Epithelial cell of esophagus (primary cell): ENCODE measurements at regions not wholly inside any gene's neighbourhood (a gene's known extent, or its start where the extent isn't known, plus 50 kb on each side); places are given as distances from the start of the nearest gene placed in this dataset.

Experiments used
- DNase-seq: peaks from one replicate; pipeline ENCODE4 v3.0.0; 2010; ENCODE audit warnings: low read depth
- H3K4me3 ChIP-seq: 2 replicates; pipeline ENCODE4 v1.5.1; 2011; ENCODE audit warnings: mild to moderate bottlenecking, low read length, control low read depth
- TF ChIP-seq, protein P1 (sequence below): IDR thresholded peaks from 2 replicates; pipeline ENCODE4 v1.5.1; 2011; ENCODE audit warnings: low read depth, mild to moderate bottlenecking, low read length, control low read depth, inconsistent platforms; ENCODE audit not compliant: insufficient read depth; ENCODE audit errors: missing control alignments

DNA sequence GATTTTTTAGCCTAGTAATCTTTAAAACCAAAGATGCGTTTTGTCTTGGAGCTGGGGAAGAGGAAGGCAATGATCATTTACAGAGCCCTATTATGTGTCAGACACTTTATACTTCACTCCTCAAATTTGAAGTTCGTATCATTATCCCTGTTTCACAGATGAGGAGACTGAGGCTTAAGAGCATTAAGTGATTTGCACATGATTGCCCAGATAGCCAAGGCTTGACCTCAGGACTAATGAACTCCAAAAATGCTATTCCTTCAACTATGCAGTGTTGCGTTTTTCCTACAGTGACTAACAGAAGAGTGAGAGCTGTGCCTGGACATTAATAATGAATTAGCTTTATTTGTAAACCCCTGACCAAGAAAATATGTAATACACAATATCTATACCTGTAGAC lies 136.8 kb upstream of the EEA1 start:
- DNase-seq: no peak
- H3K4me3 ChIP-seq: no peak overlapping the region
- TF ChIP-seq, protein P1, sequence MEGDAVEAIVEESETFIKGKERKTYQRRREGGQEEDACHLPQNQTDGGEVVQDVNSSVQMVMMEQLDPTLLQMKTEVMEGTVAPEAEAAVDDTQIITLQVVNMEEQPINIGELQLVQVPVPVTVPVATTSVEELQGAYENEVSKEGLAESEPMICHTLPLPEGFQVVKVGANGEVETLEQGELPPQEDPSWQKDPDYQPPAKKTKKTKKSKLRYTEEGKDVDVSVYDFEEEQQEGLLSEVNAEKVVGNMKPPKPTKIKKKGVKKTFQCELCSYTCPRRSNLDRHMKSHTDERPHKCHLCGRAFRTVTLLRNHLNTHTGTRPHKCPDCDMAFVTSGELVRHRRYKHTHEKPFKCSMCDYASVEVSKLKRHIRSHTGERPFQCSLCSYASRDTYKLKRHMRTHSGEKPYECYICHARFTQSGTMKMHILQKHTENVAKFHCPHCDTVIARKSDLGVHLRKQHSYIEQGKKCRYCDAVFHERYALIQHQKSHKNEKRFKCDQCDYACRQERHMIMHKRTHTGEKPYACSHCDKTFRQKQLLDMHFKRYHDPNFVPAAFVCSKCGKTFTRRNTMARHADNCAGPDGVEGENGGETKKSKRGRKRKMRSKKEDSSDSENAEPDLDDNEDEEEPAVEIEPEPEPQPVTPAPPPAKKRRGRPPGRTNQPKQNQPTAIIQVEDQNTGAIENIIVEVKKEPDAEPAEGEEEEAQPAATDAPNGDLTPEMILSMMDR: no peak

DNA sequence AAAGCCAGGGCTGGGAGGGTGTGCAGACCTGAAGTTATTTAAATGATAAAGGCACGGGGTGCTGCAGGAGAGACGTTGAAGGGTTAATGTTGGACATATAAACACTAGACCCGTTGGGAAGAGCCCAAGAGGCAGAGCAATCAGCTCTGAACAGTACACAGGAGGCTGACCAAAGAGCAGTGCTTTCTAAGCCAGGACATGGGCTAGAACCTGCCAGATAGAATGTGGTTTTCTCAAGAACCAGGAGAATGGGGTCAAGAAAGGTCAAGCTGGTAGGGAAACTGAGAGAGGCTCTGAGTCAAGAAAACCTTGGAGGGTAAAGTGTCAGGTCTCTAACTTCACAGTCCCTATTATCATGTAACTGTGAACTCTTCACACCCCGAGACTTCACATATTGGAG lies 143.2 kb upstream of the EEA1 start:
- no peak overlapping the region for H3K4me3 ChIP-seq
- TF ChIP-seq, protein P1: no peak
- no peak for DNase-seq

DNA sequence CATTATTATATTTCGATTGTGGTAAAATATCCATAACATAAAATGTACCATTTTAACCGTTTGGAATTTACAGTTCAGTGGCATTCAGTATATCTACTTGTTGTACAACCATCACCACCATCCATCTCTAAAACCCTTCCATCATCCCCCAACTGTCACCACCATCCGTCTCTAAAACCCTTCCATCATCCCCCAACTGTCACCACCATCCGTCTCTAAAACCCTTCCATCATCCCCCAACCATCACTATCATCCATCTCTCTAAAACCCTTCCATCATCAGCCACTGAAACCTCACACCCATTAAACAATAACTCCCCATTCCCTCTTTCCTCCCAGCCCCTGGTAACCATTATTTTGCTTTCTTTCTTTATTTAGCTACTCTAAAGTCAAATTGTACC lies 144.2 kb upstream of the EEA1 start:
- no peak overlapping the region for H3K4me3 ChIP-seq
- TF ChIP-seq, protein P1: no peak
- DNase-seq: no peak

DNA sequence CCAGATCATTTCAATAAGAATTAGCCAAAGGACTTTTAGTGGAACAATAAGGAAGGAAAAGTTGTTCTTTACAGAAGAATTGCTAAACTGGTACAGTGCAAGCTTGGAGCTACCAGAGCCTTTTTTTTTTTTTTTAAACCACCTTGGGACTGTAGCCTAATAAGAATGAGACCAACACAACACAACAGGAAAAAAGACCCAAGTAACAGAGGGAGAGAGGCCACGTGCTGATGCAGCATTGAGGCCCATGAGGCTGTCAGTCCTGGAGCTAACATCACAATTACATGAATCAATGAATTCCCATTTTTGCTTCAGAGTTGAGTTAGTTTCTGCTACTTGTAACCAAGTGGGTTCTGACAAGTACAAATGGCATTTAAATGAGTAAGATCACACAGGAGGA lies 149.0 kb upstream of the EEA1 start:
- no peak overlapping the region for H3K4me3 ChIP-seq
- TF ChIP-seq, protein P1: no peak

DNA sequence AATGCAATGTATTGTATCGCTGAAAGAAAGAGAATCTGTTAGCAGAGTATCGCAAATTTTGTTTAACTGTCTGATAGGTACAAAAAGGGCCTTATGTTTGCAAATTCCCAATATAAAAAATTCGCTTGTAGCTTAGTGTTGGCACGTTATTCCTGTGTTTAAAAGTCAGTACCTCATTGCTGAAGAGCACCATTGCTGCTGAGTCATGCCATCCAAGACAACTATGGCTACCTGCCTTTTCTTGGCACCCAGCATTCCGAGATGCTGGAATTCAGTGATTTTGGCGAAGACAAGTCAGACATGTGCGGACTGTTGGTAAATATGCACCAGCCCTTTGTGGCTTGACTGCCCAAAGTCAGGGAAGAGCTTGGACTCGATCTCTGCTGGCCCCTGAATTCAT lies 149.5 kb upstream of the EEA1 start:
- no peak overlapping the region for H3K4me3 ChIP-seq
- DNase-seq: no peak
- TF ChIP-seq, protein P1: no peak

More for the DNA sequence above, 149.0 kb upstream of the EEA1 start:
- no peak for DNase-seq

DNA sequence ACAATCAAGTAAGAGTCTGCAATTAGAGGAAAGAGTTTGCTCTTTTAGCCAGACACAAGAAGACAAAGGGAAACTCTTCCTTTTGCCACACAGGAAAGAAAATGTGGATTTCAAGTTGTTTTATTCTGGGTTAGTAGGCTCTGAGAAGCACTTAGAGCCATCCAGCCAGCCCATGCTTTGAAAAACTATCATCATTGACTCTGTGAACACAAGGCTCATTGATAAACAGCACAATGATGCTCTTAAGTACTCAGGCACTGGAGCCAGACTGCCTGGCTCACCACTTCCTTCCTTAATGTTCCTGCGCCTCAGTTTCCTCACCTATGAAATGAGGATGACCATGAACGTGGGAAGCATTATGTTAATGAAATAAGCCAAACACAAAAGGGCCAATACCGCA lies 150.2 kb upstream of the EEA1 start:
- no peak for DNase-seq
- no peak overlapping the region for H3K4me3 ChIP-seq
- TF ChIP-seq, protein P1: no peak

DNA sequence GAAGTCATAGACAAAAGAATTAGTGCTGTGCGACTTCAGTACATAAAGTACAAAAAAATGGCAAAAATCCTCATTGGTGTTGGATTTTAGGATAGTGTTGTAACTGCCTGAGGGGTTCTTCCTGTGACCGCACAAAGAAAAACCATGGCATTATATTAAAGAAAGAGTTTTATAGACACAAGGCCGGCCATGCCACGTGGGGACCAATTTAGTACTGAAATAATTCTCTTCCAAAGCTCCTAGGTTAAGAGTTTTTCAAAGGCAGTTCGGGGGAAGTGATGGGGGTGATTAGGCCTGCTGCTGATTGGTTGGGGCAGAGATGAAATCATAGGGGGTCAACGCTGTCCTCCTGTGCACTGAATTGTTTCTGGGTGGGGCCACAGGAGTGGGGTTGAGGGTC lies 150.9 kb upstream of the EEA1 start:
- no peak overlapping the region for H3K4me3 ChIP-seq
- no peak for DNase-seq
- TF ChIP-seq, protein P1: no peak
